Body of pancreas (tissue), 4 donors: ENCODE measurements at regions not wholly inside any gene's neighbourhood (a gene's known extent, or its start where the extent isn't known, plus 50 kb on each side); places are given as distances from the start of the nearest gene placed in this dataset.
"Not testable (repeated sequence)": the region's sequence is repeated elsewhere in the genome, so short reads cannot be mapped to it uniquely, and the experiment has no call there.

Experiments
- CTCF ChIP-seq, 7 experiments: fragments of 450-650 bp in 4 of 7; fragments of 200-600 bp in 3 of 7; sonication (generic) in 3 of 7; IDR thresholded peaks; one replicate each; pipeline ENCODE4 v1.5.1; 2016 to 2019; ENCODE audit warnings: antibody characterized with exemption in 7 of 7
- POLR2A ChIP-seq, 3 donors: fragments of 450-650 bp; IDR thresholded peaks; one replicate each; pipeline ENCODE4 v1.6.1; 2016; ENCODE audit warnings: antibody characterized with exemption in 3 of 3, mild to moderate bottlenecking in 2 of 3

- not testable (repeated sequence) for TF ChIP-seq CTCF, POLR2A (IDR thresholded peaks at IDR 0.05)
Observed at GRCh38 chr9:63334187-63334586, 1950.8 kb downstream of the FOXD4L5 start.
